ENCODE measurements at regions not wholly inside any gene's neighbourhood (a gene's known extent, or its start where the extent isn't known, plus 50 kb on each side); places are given as distances from the start of the nearest gene placed in this dataset.

- no peak for TF ChIP-seq CTCF (conservative IDR thresholded peaks at IDR 0.05 in 1 of 2, IDR thresholded peaks at IDR 0.05 in 1 of 2; ENCODE audit: low read depth in 1 of 2, low read length in 2 of 2)
- no peak for TF ChIP-seq EZH2 (IDR thresholded peaks at IDR 0.05; ENCODE audit: low read length, missing control alignments)
Measured at GRCh38 chr6:134480593-134480992, 162.7 kb upstream of the SGK1 start.
